Cardiac fibroblast (primary cell): ENCODE measurements at regions not wholly inside any gene's neighbourhood (a gene's known extent, or its start where the extent isn't known, plus 50 kb on each side); places are given as distances from the start of the nearest gene placed in this dataset.

Source experiments
- DNase-seq, 2 donors: peaks; one replicate each; pipeline versions ENCODE4 v3.0.0 to v3.0.0-alpha.2; 2010; ENCODE audit warnings: low read depth in 2 of 2
- H3K4me3 ChIP-seq, 2 donors: replicated peaks in 1 of 2; 1 replicate in 1 of 2; 2 replicates in 1 of 2; pipeline ENCODE4 v1.5.1; 2011; ENCODE audit warnings: low read depth in 2 of 2, low read length in 2 of 2, mild to moderate bottlenecking in 2 of 2, moderate library complexity in 1 of 2
- TF ChIP-seq, protein P1 (sequence below): IDR thresholded peaks from one replicate; pipeline ENCODE4 v1.5.1; 2011; ENCODE audit warnings: low read depth, mild to moderate bottlenecking, low read length, inconsistent platforms

GRCh38 chr10:78436222-78436573 lies 402.5 kb downstream of the RPS24 start:
- H3K4me3 ChIP-seq, result no peak overlapping the region
- no peak for DNase-seq
- TF ChIP-seq, protein P1, sequence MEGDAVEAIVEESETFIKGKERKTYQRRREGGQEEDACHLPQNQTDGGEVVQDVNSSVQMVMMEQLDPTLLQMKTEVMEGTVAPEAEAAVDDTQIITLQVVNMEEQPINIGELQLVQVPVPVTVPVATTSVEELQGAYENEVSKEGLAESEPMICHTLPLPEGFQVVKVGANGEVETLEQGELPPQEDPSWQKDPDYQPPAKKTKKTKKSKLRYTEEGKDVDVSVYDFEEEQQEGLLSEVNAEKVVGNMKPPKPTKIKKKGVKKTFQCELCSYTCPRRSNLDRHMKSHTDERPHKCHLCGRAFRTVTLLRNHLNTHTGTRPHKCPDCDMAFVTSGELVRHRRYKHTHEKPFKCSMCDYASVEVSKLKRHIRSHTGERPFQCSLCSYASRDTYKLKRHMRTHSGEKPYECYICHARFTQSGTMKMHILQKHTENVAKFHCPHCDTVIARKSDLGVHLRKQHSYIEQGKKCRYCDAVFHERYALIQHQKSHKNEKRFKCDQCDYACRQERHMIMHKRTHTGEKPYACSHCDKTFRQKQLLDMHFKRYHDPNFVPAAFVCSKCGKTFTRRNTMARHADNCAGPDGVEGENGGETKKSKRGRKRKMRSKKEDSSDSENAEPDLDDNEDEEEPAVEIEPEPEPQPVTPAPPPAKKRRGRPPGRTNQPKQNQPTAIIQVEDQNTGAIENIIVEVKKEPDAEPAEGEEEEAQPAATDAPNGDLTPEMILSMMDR, result no peak

- TF ChIP-seq, protein P1, result no peak
- no peak for DNase-seq
- H3K4me3 ChIP-seq, result no peak overlapping the region
Measured at GRCh38 chr10:78436706-78437406, 403.2 kb downstream of the RPS24 start.

DNA sequence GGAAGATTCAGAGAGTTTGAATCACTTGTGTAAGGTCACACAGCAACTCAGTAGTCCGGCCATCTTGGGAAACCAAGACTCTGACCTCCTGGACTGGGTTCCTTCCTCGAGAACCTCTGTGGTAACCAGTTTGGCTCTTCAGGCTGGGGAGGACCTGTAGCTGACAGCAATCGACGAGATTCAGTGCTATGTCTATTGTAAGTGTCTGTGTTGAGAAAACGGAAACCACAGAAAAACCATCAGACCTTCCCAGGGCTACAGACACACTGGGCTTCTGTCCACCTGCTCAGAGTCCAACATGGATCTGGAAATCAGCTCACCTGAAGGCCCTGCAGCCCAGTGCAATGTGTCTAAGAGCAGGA lies 403.7 kb downstream of the RPS24 start:
- no peak for DNase-seq
- no peak overlapping the region for H3K4me3 ChIP-seq
- TF ChIP-seq, protein P1, result no peak

GRCh38 chr10:78437998-78438906 lies 404.6 kb downstream of the RPS24 start:
- TF ChIP-seq, protein P1, result no peak
- no peak for DNase-seq
- no peak overlapping the region for H3K4me3 ChIP-seq

- TF ChIP-seq, protein P1, result no peak
- DNase-seq, result no peak
- no peak overlapping the region for H3K4me3 ChIP-seq
Measured at GRCh38 chr10:78438907-78439809, 405.5 kb downstream of the RPS24 start.

GRCh38 chr10:78441010-78441409 lies 407.3 kb downstream of the RPS24 start:
- TF ChIP-seq, protein P1, result no peak
- no peak overlapping the region for H3K4me3 ChIP-seq
- no peak for DNase-seq
